ENCODE measurements at regions not wholly inside any gene's neighbourhood (a gene's known extent, or its start where the extent isn't known, plus 50 kb on each side); places are given as distances from the start of the nearest gene placed in this dataset.

- TF ChIP-seq CTCF (IDR thresholded peaks at IDR 0.05; ENCODE audit: low read depth, low read length): no peak
- Histone ChIP-seq H3K9me3 (no peaks in the 10 kb centered on the region), H3K4me1 (no peaks in the 10 kb centered on the region), H3K36me3 (no peaks in the 10 kb centered on the region), H3K4me3 (ENCODE audit: low read depth, low read length) (no peak overlapping the region), H3K27me3 (no peaks in the 10 kb centered on the region)
- no peak for DNase-seq
Observed at GRCh38 chr11:29024386-29024785, 916.2 kb downstream of the METTL15 start.

GRCh38 chr11:29023761-29024160 is 915.6 kb downstream of the METTL15 start:
- H3K4me3 ChIP-seq (ENCODE audit: low read depth, low read length): no peak overlapping the region
- no peak for TF ChIP-seq CTCF (IDR thresholded peaks at IDR 0.05; ENCODE audit: low read depth, low read length)
- no peaks in the 10 kb centered on the region for H3K9me3 ChIP-seq
- DNase-seq: no peak
- H3K4me1 ChIP-seq: no peaks in the 10 kb centered on the region
- H3K36me3 ChIP-seq: no peaks in the 10 kb centered on the region
- H3K27me3 ChIP-seq: no peaks in the 10 kb centered on the region

- H3K4me1 ChIP-seq: no peaks in the 10 kb centered on the region
- no peak for DNase-seq
- no peaks in the 10 kb centered on the region for H3K36me3 ChIP-seq
- no peaks in the 10 kb centered on the region for H3K9me3 ChIP-seq
- H3K4me3 ChIP-seq (ENCODE audit: low read depth, low read length): no peak overlapping the region
- H3K27me3 ChIP-seq: no peaks in the 10 kb centered on the region
- no peak for TF ChIP-seq CTCF (IDR thresholded peaks at IDR 0.05; ENCODE audit: low read depth, low read length)
Observed at GRCh38 chr11:29022676-29023075, 914.5 kb downstream of the METTL15 start.

DNA sequence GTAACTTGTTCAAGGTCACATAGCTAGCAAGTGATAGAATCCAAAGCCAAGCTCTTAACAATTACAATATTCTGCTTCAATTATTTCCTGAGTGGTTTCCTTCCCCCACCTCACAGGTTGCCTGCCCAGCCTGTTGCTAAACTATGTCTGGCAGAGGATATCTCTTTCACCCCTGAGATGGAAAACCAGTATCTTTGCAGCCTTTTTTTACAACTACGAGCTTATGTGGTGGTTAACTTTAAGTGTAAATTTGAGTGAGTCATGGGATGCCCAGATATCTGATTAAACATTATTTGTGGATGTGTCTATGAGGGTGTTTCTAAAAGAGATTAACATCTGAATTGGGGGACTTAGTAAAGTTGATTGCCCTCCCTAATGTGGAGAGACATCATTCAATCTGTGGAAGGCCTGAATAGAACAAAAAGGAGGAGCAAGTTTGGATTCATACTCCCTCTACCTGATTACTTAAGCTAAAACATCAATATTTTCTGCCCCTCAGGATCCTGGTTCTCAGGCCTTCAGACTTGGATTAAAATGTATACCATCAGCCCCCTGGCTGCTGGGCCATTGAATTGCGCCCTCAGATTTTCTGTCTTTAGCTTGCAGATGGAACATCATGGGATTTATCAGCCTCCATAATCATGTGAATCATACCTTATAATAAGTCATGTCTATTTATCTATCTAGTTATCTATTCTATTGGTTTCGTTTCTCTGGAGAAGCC is 911.9 kb downstream of the METTL15 start:
- peak; percentile 16 for DNase-seq
- no peaks in the 10 kb centered on the region for H3K4me1 ChIP-seq
- no peaks in the 10 kb centered on the region for H3K36me3 ChIP-seq
- H3K27me3 ChIP-seq: no peaks in the 10 kb centered on the region
- no peaks in the 10 kb centered on the region for H3K9me3 ChIP-seq
- no peak overlapping the region for H3K4me3 ChIP-seq (ENCODE audit: low read depth, low read length)
- peak; percentile 60 for TF ChIP-seq CTCF (IDR thresholded peaks at IDR 0.05; ENCODE audit: low read depth, low read length)

DNA sequence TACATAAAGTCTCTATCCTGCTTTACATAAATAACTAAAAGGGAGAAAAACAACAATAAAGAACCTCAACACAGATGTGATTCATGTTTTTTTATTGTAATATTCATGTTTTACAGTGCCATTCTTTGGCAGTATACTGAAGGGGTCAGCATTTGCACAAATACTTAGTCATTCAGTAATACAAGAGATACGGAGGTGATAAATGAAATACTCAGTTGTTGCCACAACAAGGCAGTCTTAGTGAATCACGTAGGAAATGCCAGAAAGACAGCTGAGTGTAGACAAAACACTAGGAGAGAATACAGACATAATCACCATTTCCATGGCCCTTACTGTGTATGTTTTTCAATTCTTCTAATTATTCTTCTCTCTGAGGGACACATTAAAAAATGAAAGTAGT is 910.4 kb downstream of the METTL15 start:
- no peaks in the 10 kb centered on the region for H3K4me1 ChIP-seq
- no peak overlapping the region for H3K4me3 ChIP-seq (ENCODE audit: low read depth, low read length)
- H3K9me3 ChIP-seq: no peaks in the 10 kb centered on the region
- no peaks in the 10 kb centered on the region for H3K36me3 ChIP-seq
- DNase-seq: no peak
- H3K27me3 ChIP-seq: no peaks in the 10 kb centered on the region
- no peak for TF ChIP-seq CTCF (IDR thresholded peaks at IDR 0.05; ENCODE audit: low read depth, low read length)

- H3K9me3 ChIP-seq: no peaks in the 10 kb centered on the region
- no peak overlapping the region for H3K4me3 ChIP-seq (ENCODE audit: low read depth, low read length)
- no peaks in the 10 kb centered on the region for H3K4me1 ChIP-seq
- H3K36me3 ChIP-seq: no peaks in the 10 kb centered on the region
- H3K27me3 ChIP-seq: no peaks in the 10 kb centered on the region
- no peak for DNase-seq
- TF ChIP-seq CTCF (IDR thresholded peaks at IDR 0.05; ENCODE audit: low read depth, low read length): no peak
Observed at GRCh38 chr11:29017941-29018340, 909.8 kb downstream of the METTL15 start.

All from BE2C (cell line).